ENCODE measurements at regions not wholly inside any gene's neighbourhood (a gene's known extent, or its start where the extent isn't known, plus 50 kb on each side); places are given as distances from the start of the nearest gene placed in this dataset.

GRCh38 chr13:103810026-103810425 lies 743.8 kb upstream of the SLC10A2 start:
- no peak overlapping the region for H3K4me3 ChIP-seq
- H3K79me2 ChIP-seq (ENCODE audit: insufficient read depth): no peaks in the 10 kb centered on the region
- in situ Hi-C loops (cut with MboI): no loop called here
- H2AFZ ChIP-seq: no peak overlapping the region
- H3K9me2 ChIP-seq (ENCODE audit: insufficient read depth): no peaks in the 10 kb centered on the region
- no peaks in the 10 kb centered on the region for H3K27me3 ChIP-seq (replicated peaks; ENCODE audit: insufficient read depth)
- 23 to 29% methylated on average over 3 of the region's 3 CpGs for WGBS, 2 experiments (ENCODE audit: low coverage in 1 of 2, low lambda C conversion rate in 2 of 2, missing lambda C conversion rate in 2 of 2)
- H3F3A ChIP-seq (ENCODE audit: insufficient read depth): no peaks in the 10 kb centered on the region
- no peak for DNase-seq
- no peaks in the 10 kb centered on the region for H4K20me1 ChIP-seq (ENCODE audit: insufficient read depth)
- H3K27ac ChIP-seq: no peak overlapping the region
- no peaks in the 10 kb centered on the region for H3K4me1 ChIP-seq (ENCODE audit: insufficient read depth)
- H3K4me2 ChIP-seq (ENCODE audit: unreplicated experiment): no peak overlapping the region
- H3K9ac ChIP-seq: no peak overlapping the region
- H3K36me3 ChIP-seq (ENCODE audit: low read depth): no peaks in the 10 kb centered on the region
- H3K9me3 ChIP-seq (ENCODE audit: low read depth): peaks cover 4% of the 10 kb centered on the region
- no peak for TF ChIP-seq EZH2 (IDR thresholded peaks at IDR 0.05; ENCODE audit: insufficient read depth, poor library complexity, severe bottlenecking)
- no peak for TF ChIP-seq EZH2phosphoT487 (IDR thresholded peaks at IDR 0.05; ENCODE audit: insufficient read depth, low read depth)

DNA sequence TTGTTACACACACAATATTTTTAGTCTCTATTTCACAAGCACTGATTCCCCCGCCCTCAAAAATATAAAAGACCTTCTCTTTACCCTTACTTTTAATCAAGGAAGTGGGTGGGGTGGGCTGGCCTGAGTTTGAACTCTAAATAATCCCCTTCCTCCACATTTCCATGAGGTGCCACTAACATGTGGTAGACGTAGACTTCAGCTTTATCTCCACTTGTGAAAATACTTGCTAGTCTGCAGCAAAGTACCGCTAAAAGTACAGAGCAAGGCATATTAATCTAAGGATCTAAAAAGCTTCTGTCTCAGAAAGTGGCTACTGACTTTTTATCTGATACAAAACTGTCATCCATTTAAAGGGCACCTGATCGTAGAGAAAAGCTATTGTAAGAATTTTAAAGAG lies 739.6 kb upstream of the SLC10A2 start:
- no peaks in the 10 kb centered on the region for H4K20me1 ChIP-seq (ENCODE audit: insufficient read depth)
- no peak overlapping the region for H3K4me2 ChIP-seq (ENCODE audit: unreplicated experiment)
- no peak overlapping the region for H3K27ac ChIP-seq
- WGBS, 2 experiments (ENCODE audit: low coverage in 1 of 2, low lambda C conversion rate in 2 of 2, missing lambda C conversion rate in 2 of 2): 1 to 4% methylated on average over 4 of the region's 4 CpGs
- H3K27me3 ChIP-seq (replicated peaks; ENCODE audit: insufficient read depth): no peaks in the 10 kb centered on the region
- TF ChIP-seq EZH2phosphoT487 (IDR thresholded peaks at IDR 0.05; ENCODE audit: insufficient read depth, low read depth) (no peak), EZH2 (IDR thresholded peaks at IDR 0.05; ENCODE audit: insufficient read depth, poor library complexity, severe bottlenecking) (no peak)
- no peak overlapping the region for H3K4me3 ChIP-seq
- no peaks in the 10 kb centered on the region for H3K36me3 ChIP-seq (ENCODE audit: low read depth)
- no peaks in the 10 kb centered on the region for H3K79me2 ChIP-seq (ENCODE audit: insufficient read depth)
- in situ Hi-C loops (cut with MboI): no loop called here
- no peaks in the 10 kb centered on the region for H3K4me1 ChIP-seq (ENCODE audit: insufficient read depth)
- no peak overlapping the region for H2AFZ ChIP-seq
- H3F3A ChIP-seq (ENCODE audit: insufficient read depth): no peaks in the 10 kb centered on the region
- no peaks in the 10 kb centered on the region for H3K9me2 ChIP-seq (ENCODE audit: insufficient read depth)
- peaks cover 8% of the 10 kb centered on the region for H3K9me3 ChIP-seq (ENCODE audit: low read depth)
- no peak for DNase-seq
- H3K9ac ChIP-seq: no peak overlapping the region

- in situ Hi-C loops (cut with MboI): no loop called here
- Histone ChIP-seq H3F3A (ENCODE audit: insufficient read depth) (no peaks in the 10 kb centered on the region), H3K79me2 (ENCODE audit: insufficient read depth) (no peaks in the 10 kb centered on the region), H3K4me1 (ENCODE audit: insufficient read depth) (no peaks in the 10 kb centered on the region), H3K4me3 (no peak overlapping the region), H4K20me1 (ENCODE audit: insufficient read depth) (no peaks in the 10 kb centered on the region), H3K9me2 (ENCODE audit: insufficient read depth) (no peaks in the 10 kb centered on the region), H3K36me3 (ENCODE audit: low read depth) (no peaks in the 10 kb centered on the region), H3K9ac (no peak overlapping the region), H3K27ac (no peak overlapping the region), H3K27me3 (replicated peaks; ENCODE audit: insufficient read depth) (no peaks in the 10 kb centered on the region), H3K4me2 (ENCODE audit: unreplicated experiment) (no peak overlapping the region), H2AFZ (no peak overlapping the region), H3K9me3 (ENCODE audit: low read depth) (peaks cover 8% of the 10 kb centered on the region)
- TF ChIP-seq EZH2 (IDR thresholded peaks at IDR 0.05; ENCODE audit: insufficient read depth, poor library complexity, severe bottlenecking): no peak
- TF ChIP-seq EZH2phosphoT487 (IDR thresholded peaks at IDR 0.05; ENCODE audit: insufficient read depth, low read depth): no peak
- 0 to 5% methylated on average over 2 of the region's 2 CpGs for WGBS, 2 experiments (ENCODE audit: low coverage in 1 of 2, low lambda C conversion rate in 2 of 2, missing lambda C conversion rate in 2 of 2)
- no peak for DNase-seq
These were observed 737.1 kb upstream of the SLC10A2 start for GRCh38 chr13:103803349-103803748.

DNA sequence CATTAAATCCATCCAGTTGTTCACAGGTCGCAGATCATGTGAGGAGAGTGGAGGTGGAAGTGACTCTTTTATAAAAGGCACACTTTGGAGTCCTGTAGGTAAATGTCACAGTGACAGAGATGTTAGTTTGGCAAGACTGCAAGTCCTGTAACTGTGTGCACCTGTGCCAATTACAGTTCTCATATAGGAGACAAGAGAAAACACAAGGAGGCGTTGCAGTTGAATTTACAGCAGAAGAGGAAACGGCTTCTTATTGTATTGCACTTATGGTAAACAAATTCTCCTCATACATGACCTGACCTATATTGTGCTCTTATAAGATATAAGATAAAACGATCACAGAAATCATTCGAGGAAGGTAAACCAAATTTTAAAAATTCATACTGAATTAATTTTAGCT lies 732.8 kb upstream of the SLC10A2 start:
- Histone ChIP-seq H3K9me3 (ENCODE audit: low read depth) (no peaks in the 10 kb centered on the region), H3K4me3 (no peak overlapping the region), H2AFZ (no peak overlapping the region), H3K9ac (no peak overlapping the region), H3K4me1 (ENCODE audit: insufficient read depth) (no peaks in the 10 kb centered on the region), H3F3A (ENCODE audit: insufficient read depth) (no peaks in the 10 kb centered on the region), H3K27ac (no peak overlapping the region), H3K79me2 (ENCODE audit: insufficient read depth) (no peaks in the 10 kb centered on the region), H3K4me2 (ENCODE audit: unreplicated experiment) (no peak overlapping the region), H3K27me3 (replicated peaks; ENCODE audit: insufficient read depth) (no peaks in the 10 kb centered on the region), H4K20me1 (ENCODE audit: insufficient read depth) (no peaks in the 10 kb centered on the region), H3K36me3 (ENCODE audit: low read depth) (no peaks in the 10 kb centered on the region), H3K9me2 (ENCODE audit: insufficient read depth) (no peaks in the 10 kb centered on the region)
- DNase-seq: no peak
- no peak for TF ChIP-seq EZH2phosphoT487 (IDR thresholded peaks at IDR 0.05; ENCODE audit: insufficient read depth, low read depth)
- TF ChIP-seq EZH2 (IDR thresholded peaks at IDR 0.05; ENCODE audit: insufficient read depth, poor library complexity, severe bottlenecking): no peak
- WGBS, 2 experiments (ENCODE audit: low coverage in 1 of 2, low lambda C conversion rate in 2 of 2, missing lambda C conversion rate in 2 of 2): 25% methylated on average over 5 of the region's 5 CpGs
- in situ Hi-C loops (cut with MboI): no loop called here

DNA sequence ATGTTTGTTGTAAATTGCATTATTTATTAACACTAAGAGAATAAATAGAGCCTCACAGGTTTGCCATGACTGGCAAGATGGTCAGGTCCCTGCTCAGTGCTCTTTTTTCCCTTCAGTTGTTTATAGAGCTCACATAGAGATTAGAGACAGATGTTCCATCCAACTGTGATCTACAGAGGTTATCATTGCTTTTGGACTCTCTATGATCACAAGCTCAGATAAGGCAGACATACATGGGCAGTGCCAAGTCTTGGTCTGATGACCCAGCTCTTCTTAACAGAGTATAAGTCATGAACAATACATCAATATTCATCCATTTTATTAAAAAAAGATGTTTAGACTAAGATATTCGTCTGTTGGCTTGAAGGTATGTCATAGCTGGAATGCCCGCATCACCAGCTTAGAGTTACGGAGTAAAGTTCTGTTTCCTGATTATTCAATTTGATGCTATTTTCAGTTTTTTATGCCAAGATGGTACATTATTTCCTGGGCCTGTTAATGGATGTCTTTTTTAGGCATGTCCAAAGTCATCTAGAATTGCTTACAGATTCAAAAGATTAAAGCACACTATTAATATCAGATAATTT lies 729.8 kb upstream of the SLC10A2 start:
- in situ Hi-C loops (cut with MboI): no loop called here
- no peak for DNase-seq
- no peaks in the 10 kb centered on the region for H3K4me1 ChIP-seq (ENCODE audit: insufficient read depth)
- no peak overlapping the region for H3K9ac ChIP-seq
- H4K20me1 ChIP-seq (ENCODE audit: insufficient read depth): no peaks in the 10 kb centered on the region
- no peaks in the 10 kb centered on the region for H3K36me3 ChIP-seq (ENCODE audit: low read depth)
- no peaks in the 10 kb centered on the region for H3K9me3 ChIP-seq (ENCODE audit: low read depth)
- H3K4me3 ChIP-seq: no peak overlapping the region
- no peaks in the 10 kb centered on the region for H3K9me2 ChIP-seq (ENCODE audit: insufficient read depth)
- no peaks in the 10 kb centered on the region for H3K79me2 ChIP-seq (ENCODE audit: insufficient read depth)
- no peak overlapping the region for H3K4me2 ChIP-seq (ENCODE audit: unreplicated experiment)
- H3K27ac ChIP-seq: no peak overlapping the region
- no peaks in the 10 kb centered on the region for H3K27me3 ChIP-seq (replicated peaks; ENCODE audit: insufficient read depth)
- no peaks in the 10 kb centered on the region for H3F3A ChIP-seq (ENCODE audit: insufficient read depth)
- 55 to 59% methylated on average over 3 of the region's 3 CpGs for WGBS, 2 experiments (ENCODE audit: low coverage in 1 of 2, low lambda C conversion rate in 2 of 2, missing lambda C conversion rate in 2 of 2)
- H2AFZ ChIP-seq: no peak overlapping the region
- TF ChIP-seq EZH2 (IDR thresholded peaks at IDR 0.05; ENCODE audit: insufficient read depth, poor library complexity, severe bottlenecking): no peak
- TF ChIP-seq EZH2phosphoT487 (IDR thresholded peaks at IDR 0.05; ENCODE audit: insufficient read depth, low read depth): no peak
